Activated naive CD4-positive, alpha-beta T cell treated with Interleukin-2 at 50 U/mL for 16 hours (primary cell): ENCODE measurements at regions not wholly inside any gene's neighbourhood (a gene's known extent, or its start where the extent isn't known, plus 50 kb on each side); places are given as distances from the start of the nearest gene placed in this dataset.
"Not testable (repeated sequence)": the region's sequence is repeated elsewhere in the genome, so short reads cannot be mapped to it uniquely, and the experiment has no call there.

ENCODE experiments used
- DNase-seq: peaks from one replicate; pipeline ENCODE4 v3.0.0-alpha.2; 2020

DNA sequence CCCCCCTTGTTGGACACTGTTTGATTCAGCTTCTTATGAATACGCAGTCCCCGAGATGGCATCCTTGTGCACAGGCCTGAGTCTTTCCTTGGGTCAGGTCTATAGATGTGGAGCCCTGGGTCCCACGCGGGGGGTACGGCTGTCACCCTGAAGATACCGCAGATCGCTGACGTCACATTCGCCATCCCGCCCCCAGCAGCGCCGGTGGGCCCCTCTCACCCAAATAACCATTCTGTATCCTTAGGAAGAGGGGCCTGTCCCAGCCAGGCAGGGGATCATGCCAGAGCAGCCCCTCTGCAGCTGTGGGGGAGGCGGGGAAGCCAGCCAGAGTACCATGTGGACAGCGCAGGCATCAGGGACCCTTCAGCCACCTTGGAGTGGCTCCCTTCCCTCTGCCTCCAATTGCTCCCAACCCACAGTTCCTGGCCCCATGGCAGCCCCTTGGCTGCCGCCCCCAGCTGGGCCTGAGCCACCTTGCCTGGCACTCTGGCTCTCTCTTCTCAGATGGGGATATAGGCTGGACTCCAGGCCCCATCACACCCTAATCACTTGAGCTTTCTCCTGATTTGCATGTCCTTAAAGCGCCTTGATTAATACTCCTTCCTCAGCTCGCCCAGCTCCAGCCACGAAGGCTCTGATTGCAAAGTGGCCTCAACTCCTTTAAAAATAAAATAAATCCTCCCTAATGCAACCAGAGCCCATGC is 189.8 kb downstream of the C9orf50 start:
- DNase-seq, result no peak

DNA sequence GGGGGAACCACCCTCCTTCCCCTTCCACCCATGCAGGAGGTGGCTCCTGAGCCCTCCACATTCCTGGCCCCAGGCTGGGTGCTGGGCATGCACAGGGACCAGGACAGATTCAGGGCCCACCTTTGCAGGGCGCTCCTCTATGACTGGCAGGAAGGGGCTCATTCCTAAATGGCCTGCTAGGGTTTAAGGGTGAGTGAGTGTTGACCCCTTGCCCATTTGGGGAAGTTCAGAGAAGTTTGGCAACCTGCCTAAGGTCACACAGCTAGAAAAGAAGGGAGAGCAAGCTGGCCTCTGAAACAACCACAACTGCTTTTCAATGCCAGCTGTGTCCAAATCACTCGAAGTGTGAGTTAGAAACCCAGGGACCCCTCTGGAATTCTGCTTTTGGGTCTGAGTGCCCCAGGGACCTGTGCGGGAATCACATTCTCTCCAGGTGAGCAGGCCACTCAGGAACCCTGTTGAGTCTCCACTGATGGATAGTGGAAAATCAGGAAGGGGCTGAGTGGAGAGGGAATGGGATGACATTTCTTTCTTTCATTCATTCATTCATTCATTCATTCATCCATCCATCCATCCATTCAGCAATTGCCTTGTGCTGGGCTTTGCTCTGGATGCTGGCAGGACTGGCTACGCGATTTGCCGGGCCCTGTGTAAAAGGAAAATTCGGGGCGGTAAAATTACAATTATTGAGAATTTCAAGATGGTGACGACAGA is 191.9 kb downstream of the C9orf50 start:
- DNase-seq, result no peak

DNA sequence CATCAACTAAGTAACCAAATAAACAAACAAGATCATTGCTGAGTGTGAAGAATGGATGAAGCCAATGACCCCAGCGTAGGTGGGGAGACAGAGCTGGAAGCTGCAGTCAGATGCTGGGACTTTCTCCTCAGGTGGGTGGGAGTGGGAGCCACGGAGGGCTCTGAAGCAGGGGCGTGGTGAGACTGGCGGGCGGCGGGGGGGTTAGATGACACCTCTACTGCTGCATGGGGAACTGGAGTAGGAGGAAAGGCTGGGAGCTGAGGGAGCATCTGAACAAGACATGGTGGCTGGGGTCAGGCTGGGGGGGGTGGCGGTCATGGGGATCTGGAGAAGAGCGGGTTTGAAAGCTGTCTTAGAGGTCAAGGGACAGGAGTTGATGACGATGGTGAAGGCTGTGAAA is 193.8 kb downstream of the C9orf50 start:
- DNase-seq, result no peak

DNA sequence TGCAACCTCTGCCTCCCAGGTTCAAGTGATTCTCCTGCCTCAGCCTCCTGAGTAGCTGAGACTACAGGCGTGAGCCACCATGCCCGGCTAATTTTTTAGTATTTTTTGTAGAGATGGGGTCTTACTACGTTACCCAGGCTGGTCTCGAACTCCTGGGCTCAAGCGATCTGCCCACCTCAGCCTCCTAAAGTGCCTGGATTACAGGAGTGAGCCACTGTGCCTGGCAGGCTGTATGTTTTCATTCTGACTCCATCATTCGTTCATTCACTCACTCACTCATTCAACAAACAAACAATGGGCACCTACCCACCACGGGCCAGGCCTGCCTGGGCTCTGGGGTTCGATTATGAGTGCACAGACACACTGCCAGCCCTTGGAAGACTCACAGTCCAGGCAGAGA is 197.1 kb downstream of the C9orf50 start:
- not testable (repeated sequence) for DNase-seq

DNA sequence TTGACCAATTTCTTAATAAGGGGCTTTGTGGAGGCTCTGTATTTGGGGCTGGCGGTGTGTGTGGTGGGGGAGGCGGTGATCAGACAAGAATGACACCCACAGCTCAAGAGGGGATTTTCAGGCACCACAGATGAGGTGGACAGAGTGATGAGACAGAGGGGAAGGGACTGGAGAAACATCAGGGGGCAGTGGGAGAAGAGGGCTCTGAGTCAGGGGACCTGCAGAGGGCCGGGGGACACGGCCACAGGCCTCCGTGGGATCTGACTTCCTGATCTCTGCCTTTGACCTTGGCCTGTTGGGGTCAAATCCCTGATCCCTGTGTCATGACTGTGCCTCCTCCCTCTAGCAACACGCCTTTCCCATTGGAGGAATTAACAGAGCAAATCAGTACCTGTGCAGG is 197.7 kb downstream of the C9orf50 start:
- DNase-seq, result no peak

DNA sequence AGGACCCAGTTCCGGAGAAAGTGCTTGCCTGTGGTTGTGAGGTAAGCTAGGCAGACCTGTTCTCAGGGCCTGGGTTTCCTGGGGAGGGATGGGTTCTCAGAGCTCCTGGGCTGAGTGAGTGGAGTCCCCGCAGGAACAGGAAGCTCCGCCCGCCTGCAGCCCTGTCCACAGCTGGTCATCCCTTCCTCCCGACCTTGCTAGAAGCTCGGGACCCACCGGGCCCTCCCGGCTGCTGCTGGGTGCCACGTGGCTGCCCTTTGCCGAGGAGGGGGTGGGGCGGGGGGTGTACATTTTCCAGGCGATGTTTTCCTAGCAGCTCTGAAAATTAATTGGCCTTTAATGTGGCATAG is 198.1 kb downstream of the C9orf50 start:
- no peak for DNase-seq

DNA sequence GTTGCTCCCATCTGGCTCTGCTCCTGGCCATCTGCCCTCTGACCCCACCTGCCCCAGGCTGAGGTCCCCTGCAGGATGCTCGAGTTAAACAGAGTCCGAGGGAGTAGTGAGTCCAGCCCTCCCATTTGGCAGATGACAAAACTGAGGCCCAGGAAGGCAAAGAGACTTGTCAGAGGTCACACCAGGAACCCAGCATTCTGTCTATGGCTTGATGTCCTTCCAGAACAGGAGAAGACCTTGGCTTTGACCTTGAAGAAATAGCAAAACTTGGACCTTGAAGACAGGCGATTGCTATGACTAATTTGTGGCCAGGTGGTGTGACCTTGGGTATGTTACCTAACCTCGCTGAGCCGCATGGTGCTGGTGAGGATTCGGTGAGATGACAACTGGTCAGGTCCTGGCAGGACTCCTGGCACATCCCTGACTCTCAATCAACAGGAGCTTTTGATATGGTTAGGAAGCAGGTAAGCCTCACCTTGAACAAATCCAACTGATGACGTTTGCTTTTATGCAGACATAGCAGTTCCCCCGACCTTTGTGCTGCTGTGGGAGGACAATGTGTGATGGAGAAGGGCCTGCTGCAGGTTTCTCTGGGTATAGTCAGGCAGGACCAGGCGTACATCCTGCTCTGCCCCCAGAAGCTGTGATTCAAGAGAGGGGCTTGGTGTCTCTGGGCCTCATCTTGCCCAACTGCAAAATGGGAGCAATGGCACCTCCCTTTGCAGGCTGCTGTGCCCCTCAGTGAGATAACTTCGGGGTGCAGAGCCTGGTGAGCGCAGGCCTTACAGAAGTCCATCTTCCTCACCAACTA is 198.7 kb downstream of the C9orf50 start:
- DNase-seq, result no peak

DNA sequence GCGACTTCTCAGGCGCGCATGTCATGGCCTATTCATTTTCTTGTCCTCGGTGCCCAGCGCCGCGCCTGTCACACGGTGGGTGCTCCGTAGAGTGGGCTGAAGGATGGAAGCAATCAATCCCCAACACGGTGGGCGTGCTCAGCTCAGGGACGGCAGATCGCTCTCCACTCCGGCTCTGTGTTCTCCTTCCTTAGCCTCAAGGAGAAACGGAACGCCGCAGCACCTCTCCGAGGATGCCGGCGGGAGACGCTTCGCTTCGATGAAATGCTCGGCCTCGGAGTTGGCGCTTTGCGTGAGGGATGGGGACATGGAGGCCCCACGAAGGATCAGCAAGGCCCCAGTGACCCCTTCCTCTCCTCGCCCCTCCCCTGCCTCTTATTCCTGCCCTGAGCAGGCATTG is 199.5 kb downstream of the C9orf50 start:
- no peak for DNase-seq

DNA sequence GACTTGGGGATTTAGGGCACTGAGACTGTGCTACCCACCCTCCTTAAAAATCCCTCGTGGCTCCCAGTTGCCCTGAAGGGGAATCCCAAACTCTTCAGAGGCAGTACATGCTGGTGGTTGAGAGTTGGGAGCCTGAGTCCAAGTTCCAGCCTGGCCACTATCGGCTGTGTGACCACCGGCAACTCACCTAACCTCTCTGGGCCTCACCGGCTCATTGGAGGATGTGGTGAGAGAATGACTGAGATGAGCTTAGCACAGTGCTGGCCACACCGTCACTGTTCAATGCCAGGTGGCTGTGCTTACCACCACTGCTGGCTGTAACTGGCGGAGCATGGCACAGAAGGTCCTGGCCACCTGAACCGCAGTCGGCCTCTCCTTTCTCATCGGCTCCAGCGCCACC is 200.2 kb downstream of the C9orf50 start:
- DNase-seq, result no peak

DNA sequence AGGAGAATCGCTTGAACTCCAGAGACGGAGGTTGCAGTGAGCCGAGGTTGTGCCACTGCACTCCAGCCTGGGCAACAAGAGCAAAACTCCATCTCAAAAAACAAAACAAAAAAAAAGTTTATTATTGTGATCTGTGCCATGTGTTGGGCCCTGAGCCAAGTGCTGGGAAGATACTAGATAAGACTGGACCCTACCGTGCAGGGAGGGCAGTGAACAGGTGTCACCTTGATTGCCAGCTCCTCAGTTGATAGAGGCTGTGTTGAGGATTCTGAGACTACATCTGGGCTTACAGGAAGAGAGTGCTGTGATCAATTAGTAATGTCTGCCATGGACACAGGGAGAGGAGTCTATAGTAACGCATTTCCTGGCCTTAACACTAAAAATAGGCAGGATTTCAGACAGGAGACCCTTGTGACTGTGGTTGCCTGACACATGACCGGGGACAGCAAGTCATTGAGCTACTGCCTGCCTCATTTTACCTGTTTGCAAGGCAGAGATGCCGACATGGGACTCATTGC is 201.5 kb downstream of the C9orf50 start:
- DNase-seq, result no peak

DNA sequence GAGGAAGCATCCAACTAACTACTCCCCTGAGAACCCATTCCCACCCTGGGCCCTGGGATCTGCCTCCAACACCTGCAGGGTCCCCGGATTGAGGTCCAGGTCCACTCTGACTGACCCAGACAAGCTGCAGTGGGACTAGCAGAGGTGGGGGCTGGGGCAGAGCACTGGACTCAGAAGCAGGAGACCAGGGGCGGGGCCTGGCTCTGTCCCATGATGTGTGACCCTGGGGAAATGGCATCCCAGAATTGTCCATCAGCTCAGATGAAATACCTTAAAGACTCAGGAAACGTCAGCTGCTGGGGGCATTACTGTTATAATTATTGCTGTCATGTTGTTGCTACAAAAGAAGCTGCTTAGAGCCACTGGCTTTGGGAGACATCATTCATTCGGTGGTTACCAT is 202.4 kb downstream of the C9orf50 start:
- no peak for DNase-seq

DNA sequence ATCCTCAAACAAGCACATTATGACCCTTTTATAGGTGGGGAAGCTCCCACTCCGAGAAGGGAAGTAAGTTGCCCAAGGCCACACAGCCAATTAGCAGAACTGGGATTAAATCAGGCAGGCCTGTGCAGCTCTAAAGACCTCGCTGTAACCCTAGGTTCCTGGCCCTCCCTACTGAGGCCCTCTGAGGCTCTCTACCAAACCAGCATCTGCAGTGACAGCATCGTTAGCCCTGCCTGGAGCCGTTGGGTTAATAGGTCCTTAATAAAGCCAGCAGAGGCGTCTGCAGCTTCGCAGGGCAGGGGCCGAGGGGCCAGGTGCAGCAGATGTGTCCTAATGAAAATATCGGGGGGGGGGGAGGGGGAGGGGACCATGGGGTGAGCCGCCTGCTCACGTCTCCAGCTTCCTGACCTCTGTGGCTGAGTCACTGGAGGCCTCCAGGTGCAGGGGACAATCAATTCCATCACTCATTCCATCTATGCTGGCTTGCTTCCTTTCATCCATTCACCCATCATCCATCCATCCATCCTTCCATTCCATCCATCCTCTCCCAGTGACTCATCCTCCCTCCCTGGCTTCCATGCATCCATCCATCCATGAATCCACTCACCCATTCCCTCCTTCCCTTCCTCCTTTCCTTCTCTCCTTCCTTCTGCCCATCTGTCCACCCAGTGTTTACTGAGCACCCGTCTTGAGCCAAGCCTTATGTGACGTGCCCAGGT is 203.9 kb downstream of the C9orf50 start:
- DNase-seq, result no peak

DNA sequence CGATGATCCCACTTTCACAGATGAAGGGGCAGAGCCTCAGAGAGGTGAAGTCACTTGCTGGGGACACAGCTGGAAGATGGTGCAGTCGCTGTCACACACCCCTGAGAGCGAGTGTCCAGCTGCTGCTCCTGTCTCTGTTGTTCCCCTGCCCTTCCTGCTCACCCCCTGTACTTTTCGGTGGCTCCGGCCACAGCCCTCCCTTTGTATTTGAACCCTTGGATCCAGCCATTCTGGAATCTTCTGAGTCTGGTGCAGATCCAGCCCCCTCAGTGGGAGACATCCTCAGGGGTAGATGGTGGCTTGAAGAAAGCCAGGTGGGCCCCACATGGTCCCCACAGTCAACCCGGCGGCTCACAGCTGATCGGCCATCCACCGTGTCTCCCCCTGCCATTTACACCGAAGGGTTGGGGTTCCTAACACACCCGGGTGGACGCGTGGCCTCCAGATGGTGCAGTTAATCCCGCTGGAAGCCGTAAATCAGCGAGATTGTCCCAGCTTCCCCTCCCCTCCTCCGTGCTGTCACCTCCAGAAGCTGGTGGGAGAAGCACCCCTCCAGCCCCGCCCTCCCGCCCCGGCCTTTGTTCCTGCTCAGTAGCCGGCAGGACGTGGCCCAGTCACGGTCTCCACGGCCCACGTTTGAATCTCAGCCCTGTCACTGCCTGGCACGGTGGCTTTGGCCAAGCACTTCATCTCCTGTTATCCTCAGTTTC is 204.8 kb downstream of the C9orf50 start:
- no peak for DNase-seq

DNA sequence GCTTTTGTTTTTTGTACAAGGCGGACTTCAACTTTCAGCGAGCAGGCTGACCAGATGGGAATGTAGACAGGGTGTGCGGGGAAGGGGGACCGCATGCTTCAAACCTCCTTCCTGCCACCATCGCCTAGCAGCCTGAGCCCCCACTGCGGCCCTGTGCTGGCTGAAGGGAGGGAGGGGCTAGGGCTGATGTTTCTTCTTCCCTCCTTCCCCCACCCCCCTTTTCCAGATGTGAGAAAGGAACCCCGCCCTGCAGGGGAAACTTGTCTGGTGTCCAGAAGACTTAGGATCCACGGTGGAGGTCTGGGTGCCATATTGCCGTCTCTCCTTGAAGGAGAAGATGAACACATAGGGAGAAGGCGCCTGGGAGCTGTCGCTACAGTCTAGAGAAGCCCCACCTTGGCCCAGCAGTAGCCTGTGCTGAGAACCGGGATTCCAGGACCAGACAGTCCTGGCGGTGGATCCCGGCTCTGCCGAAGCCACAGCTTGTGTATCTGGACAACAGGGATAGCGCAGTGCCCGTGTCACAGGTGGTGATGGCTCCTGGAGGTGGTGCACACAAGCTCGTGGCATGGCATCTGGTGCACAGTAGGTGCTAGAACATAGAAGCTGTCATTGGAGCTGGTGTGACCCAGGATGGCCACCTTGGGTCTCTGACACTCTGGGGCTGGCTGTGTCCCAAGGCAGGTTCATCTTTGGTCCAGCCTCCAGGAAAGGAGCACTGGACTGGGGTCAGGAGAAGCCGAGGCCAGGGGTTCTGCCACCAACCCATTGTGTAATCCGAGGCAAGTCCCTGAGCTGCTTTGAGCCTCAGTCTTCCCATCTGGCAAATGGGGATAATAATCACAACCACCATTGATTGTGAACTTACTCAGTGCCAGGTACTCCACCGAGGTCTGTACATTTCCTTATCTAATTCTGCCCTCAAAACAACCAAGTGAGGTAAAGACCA is 205.6 kb downstream of the C9orf50 start:
- DNase-seq, result no peak

DNA sequence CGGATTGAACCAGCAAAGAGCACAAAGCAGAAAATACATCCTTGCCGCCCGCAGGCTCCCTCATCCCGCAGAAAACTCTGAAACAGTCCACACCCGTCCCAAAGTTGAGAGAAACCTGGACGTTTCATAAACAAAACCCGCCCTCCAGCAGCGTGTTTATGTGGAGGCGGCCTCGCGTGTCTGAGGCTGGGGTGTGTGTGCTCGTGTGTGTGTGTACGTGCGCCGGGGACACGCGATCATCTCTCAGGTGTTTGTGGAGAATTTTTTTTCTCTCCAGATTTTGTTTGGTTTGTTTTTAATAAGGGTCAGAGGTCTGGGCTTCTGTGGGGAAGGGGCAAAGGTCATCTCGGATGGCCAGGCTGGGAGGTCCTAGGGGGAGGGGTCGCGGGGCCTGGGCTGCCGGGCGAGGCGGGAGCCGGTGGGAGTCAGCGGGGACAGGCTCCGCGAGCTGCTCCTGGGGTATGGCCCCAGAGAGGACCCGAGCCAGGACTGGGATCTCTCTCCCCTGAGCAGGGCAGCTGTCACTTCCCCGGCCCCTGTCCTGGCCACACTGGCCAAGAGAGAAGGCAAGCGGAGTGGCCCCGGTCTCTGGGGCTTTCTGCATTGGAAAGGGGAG is 206.4 kb downstream of the C9orf50 start:
- peak; percentile 38 for DNase-seq

DNA sequence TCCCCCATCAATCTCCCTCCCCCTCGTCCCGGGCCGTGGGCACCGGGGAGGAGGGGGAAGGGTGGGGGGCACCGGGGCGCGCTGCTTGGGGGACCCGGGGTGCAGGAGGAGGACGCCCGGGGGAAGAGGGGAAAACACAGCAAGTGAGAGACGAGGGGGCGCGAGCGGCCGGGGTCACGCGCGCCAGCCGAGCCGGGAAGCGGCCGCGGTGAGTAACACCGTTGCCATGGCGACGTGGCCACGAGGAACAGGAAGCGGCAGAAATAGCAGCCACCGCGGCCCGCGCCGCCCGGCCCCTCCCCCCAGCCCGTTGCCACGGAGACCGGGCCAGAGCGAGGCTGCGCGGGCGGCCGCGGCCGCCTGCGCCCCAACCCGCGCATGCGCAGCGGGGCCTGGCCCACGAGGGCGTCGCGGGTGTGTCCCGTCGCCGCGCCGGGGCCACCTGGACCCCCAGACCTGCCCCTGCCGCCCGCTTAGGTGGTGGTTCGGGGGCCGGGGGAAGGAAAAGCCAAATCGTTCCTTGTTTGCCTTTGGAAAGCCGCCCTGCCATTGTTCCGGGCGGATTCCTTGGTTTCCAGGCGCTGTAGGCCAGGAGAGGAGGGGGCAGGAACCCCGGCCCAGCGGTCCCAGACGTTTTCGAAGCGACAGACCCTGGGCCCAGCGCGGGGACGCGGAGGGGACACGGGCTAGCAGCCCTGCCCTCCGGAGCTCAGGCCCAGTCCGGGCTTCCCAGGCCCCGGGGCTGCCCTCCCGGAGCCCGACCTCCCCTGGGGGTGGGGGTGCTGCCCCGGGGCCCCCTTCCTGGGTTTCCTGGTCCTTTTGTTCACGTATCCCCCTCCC is 207.1 kb downstream of the C9orf50 start:
- peak; percentile 98 for DNase-seq

DNA sequence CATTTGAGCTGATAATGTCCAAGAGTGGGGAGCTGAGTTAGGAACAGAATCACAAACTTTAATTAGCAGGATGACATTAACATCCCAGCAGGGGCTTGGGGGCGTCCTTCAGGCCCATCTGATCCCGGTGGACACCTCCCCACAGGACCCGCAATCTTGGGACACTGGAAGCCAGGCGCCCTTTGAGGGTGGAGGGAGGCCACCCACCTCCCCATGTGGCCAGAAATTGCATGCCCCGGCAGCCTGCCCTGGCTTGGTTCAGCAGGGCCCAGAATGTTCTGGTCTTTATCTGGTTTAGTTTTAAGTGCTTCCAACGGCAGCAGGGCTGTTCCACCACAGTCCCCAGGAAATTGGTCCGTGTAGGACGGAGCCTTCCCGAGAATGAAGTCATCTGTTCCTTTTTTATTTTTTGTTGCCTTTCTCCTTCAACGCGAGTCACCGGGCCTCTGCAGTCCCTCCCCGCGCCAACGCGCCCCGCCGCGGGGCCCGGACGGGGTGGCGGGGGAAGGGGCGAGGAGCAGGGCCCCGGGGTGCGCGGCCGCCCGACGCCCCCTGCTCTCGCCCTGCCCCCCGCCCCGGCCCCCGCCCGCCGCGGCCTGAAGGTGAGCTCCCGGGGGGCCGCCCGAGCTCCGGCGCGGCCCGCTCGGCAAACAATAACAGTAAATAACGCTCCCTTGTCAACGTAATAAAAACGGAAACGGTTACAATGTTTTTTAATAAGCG is 207.9 kb downstream of the C9orf50 start:
- peak; percentile 59 for DNase-seq

DNA sequence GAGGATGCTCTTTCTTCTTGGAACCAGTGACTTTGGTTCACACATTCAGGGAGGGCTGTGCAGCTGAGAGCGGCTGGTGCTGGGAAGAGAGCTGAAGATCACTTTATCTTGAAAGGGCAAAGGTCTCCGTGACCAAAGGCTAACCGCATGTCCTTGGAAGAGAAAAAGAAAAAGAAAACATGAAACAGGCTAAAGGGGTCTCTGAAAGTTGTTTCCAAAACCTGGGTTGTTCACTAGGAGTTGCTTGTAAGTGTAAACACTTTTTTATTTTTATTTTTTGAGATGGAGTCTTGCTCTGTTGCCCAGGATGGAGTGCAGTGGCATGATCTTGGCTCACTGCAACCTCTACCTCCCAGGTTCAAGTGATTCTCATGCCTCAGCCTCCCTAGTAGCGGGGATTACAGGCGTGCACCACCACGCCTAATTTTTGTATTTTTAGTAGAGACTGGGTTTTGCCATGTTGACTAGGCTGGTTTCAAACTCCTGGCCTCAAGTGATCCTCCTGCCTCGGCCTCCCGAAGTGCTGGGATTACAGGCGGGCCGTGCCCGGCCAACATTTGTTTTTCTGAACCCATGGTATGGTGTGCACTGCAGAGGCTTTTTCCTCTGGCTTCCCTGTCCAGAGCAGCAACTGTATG is 208.6 kb downstream of the C9orf50 start:
- DNase-seq, result not testable (repeated sequence)
